ENCODE measurements at regions not wholly inside any gene's neighbourhood (a gene's known extent, or its start where the extent isn't known, plus 50 kb on each side); places are given as distances from the start of the nearest gene placed in this dataset.

DNA sequence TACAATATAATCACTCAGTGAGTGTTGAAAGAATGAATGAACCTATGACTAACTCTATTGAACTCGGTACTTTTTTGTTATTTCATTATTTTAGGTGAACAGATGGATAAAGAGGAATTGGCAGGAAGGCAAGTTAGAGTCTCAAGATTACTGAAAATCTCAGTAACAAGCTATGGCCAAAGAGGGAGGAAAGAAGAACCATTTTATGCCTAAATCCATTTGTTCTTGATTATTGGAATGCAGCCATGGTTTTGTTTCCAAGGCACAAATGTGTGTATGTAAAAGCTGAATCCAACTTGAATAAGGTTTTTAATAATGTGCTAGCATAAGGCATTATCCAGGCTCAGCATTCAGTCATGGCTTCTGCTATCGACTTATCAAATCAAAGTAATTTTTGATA is 196.4 kb downstream of the DTHD1 start:
- TF ChIP-seq POLR2AphosphoS5 (IDR thresholded peaks at IDR 0.05), result no peak
- TF ChIP-seq, protein P1, sequence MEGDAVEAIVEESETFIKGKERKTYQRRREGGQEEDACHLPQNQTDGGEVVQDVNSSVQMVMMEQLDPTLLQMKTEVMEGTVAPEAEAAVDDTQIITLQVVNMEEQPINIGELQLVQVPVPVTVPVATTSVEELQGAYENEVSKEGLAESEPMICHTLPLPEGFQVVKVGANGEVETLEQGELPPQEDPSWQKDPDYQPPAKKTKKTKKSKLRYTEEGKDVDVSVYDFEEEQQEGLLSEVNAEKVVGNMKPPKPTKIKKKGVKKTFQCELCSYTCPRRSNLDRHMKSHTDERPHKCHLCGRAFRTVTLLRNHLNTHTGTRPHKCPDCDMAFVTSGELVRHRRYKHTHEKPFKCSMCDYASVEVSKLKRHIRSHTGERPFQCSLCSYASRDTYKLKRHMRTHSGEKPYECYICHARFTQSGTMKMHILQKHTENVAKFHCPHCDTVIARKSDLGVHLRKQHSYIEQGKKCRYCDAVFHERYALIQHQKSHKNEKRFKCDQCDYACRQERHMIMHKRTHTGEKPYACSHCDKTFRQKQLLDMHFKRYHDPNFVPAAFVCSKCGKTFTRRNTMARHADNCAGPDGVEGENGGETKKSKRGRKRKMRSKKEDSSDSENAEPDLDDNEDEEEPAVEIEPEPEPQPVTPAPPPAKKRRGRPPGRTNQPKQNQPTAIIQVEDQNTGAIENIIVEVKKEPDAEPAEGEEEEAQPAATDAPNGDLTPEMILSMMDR (IDR thresholded peaks at IDR 0.05), result no peak

Data from sigmoid colon (tissue), 4 donors.